ENCODE measurements at regions not wholly inside any gene's neighbourhood (a gene's known extent, or its start where the extent isn't known, plus 50 kb on each side); places are given as distances from the start of the nearest gene placed in this dataset.

DNA sequence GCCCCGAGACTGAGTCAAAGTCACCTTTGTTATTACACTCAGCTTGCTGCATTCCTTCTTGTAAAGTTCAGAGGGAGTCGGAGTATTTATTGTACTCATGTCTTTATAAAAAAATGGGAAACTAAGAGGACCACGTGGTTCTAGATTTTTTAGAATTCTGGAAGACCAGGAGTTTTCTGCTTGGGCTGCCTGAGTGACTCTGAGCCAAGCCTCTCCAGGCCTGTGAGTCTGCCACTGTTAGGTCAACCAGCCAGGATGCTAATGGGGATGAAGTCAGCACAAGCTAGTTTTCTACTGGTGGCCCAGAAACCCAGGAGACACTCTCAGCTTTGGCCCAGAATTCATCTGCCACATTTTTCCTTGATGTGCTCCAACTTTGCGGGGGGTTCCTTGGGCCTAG is 453.5 kb upstream of the SULF2 start:
- TF ChIP-seq ZNF565 (CRISPR knock-in tag; conservative IDR thresholded peaks at IDR 0.05; ENCODE audit: low read depth) (no peak), BACH2 (CRISPR knock-in tag; IDR thresholded peaks at IDR 0.05; ENCODE audit: borderline replicate concordance) (no peak), TSHZ2 (CRISPR knock-in tag; IDR thresholded peaks at IDR 0.05) (no peak), CSDC2 (CRISPR knock-in tag; IDR thresholded peaks at IDR 0.05) (no peak), ARNTL (CRISPR knock-in tag; IDR thresholded peaks at IDR 0.05; ENCODE audit: borderline replicate concordance, low read depth) (no peak), PATZ1 (CRISPR knock-in tag; IDR thresholded peaks at IDR 0.05; ENCODE audit: borderline replicate concordance) (no peak), GLIS3 (CRISPR knock-in tag; IDR thresholded peaks at IDR 0.05) (no peak), SNAI2 (CRISPR knock-in tag; IDR thresholded peaks at IDR 0.05) (no peak), OSR1 (CRISPR knock-in tag; IDR thresholded peaks at IDR 0.05) (no peak), ZNF70 (CRISPR knock-in tag; IDR thresholded peaks at IDR 0.05) (no peak), TOX (CRISPR knock-in tag; IDR thresholded peaks at IDR 0.05; ENCODE audit: borderline replicate concordance) (no peak)
- TF ChIP-seq, protein P1, sequence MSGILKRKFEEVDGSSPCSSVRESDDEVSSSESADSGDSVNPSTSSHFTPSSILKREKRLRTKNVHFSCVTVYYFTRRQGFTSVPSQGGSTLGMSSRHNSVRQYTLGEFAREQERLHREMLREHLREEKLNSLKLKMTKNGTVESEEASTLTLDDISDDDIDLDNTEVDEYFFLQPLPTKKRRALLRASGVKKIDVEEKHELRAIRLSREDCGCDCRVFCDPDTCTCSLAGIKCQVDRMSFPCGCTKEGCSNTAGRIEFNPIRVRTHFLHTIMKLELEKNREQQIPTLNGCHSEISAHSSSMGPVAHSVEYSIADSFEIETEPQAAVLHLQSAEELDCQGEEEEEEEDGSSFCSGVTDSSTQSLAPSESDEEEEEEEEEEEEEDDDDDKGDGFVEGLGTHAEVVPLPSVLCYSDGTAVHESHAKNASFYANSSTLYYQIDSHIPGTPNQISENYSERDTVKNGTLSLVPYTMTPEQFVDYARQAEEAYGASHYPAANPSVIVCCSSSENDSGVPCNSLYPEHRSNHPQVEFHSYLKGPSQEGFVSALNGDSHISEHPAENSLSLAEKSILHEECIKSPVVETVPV (CRISPR knock-in tag; IDR thresholded peaks at IDR 0.05) = no peak
- ATAC-seq = no peak

DNA sequence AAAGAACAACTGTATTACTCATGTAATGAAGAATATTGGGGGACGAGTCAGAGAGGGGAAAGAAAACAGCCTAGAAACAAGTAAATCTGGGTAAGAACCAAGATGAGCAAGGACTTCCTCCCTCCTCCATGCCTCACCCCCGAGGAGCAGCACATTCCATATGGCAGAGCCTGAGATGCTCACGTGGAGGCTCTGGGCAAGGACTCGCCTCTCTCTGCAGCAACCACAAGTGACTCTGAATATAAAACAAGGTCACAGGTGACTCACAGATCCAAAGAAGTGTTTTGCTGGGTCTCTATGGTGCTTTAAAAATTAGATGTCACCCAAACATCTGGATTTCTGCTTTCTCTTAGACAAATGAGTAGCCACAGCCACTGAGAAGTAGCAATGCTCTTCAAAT is 453.0 kb upstream of the SULF2 start:
- ATAC-seq = no peak
- TF ChIP-seq ARNTL (CRISPR knock-in tag; IDR thresholded peaks at IDR 0.05; ENCODE audit: borderline replicate concordance, low read depth) = no peak
- TF ChIP-seq, protein P2, sequence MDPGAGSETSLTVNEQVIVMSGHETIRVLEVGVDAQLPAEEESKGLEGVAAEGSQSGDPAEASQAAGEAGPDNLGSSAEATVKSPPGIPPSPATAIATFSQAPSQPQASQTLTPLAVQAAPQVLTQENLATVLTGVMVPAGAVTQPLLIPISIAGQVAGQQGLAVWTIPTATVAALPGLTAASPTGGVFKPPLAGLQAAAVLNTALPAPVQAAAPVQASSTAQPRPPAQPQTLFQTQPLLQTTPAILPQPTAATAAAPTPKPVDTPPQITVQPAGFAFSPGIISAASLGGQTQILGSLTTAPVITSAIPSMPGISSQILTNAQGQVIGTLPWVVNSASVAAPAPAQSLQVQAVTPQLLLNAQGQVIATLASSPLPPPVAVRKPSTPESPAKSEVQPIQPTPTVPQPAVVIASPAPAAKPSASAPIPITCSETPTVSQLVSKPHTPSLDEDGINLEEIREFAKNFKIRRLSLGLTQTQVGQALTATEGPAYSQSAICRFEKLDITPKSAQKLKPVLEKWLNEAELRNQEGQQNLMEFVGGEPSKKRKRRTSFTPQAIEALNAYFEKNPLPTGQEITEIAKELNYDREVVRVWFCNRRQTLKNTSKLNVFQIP (CRISPR knock-in tag; IDR thresholded peaks at IDR 0.05; ENCODE audit: borderline replicate concordance, low read depth) = no peak
- TF ChIP-seq PATZ1 (CRISPR knock-in tag; IDR thresholded peaks at IDR 0.05; ENCODE audit: borderline replicate concordance) = no peak
- TF ChIP-seq ZNF8 (CRISPR knock-in tag; IDR thresholded peaks at IDR 0.05) = no peak
- TF ChIP-seq TCF4 (CRISPR knock-in tag; IDR thresholded peaks at IDR 0.05; ENCODE audit: borderline replicate concordance) = no peak

GRCh38 chr20:48236000-48236970 is 451.0 kb upstream of the SULF2 start:
- TF ChIP-seq, protein P2 (CRISPR knock-in tag; IDR thresholded peaks at IDR 0.05; ENCODE audit: borderline replicate concordance, low read depth) = no peak
- no peak for TF ChIP-seq ESRRG (CRISPR knock-in tag; IDR thresholded peaks at IDR 0.05)
- no peak for TF ChIP-seq TSHZ2 (CRISPR knock-in tag; IDR thresholded peaks at IDR 0.05)
- TF ChIP-seq ZNF565 (CRISPR knock-in tag; conservative IDR thresholded peaks at IDR 0.05; ENCODE audit: low read depth) = no peak
- no peak for TF ChIP-seq ISL1 (CRISPR knock-in tag; IDR thresholded peaks at IDR 0.05)
- TF ChIP-seq CSDC2 (CRISPR knock-in tag; IDR thresholded peaks at IDR 0.05) = no peak
- ATAC-seq = no peak

Measured in SK-N-SH treated with all-trans-retinoic acid at 6 μM for 48 hours (cell line).